ENCODE measurements at regions not wholly inside any gene's neighbourhood (a gene's known extent, or its start where the extent isn't known, plus 50 kb on each side); places are given as distances from the start of the nearest gene placed in this dataset.

- Histone ChIP-seq H3K4me1 (ENCODE audit: control insufficient read depth, insufficient read depth, low read depth, low read length) (no peaks in the 10 kb centered on the region), H3K27ac (ENCODE audit: low read length, poor library complexity, severe bottlenecking) (no peak overlapping the region), H2BK120ac (ENCODE audit: low read depth, low read length) (no peak overlapping the region), H3K9me3 (ENCODE audit: control insufficient read depth, low read length) (peaks cover 6% of the 10 kb centered on the region), H2BK15ac (ENCODE audit: low read depth, poor library complexity, severe bottlenecking) (no peak overlapping the region), H4K91ac (ENCODE audit: low read length) (no peak overlapping the region), H3K9ac (ENCODE audit: low read length) (no peak overlapping the region), H2AK5ac (ENCODE audit: low read length, severe bottlenecking) (no peak overlapping the region), H4K8ac (ENCODE audit: low read length) (no peak overlapping the region), H3K36me3 (ENCODE audit: control insufficient read depth in 1 of 2, insufficient read depth in 2 of 2, low read depth in 1 of 2, low read length in 2 of 2) (no peaks in the 10 kb centered on the region), H3K79me1 (replicated peaks; ENCODE audit: low read length, poor library complexity, severe bottlenecking) (no peaks in the 10 kb centered on the region), H2BK12ac (ENCODE audit: low read length in 2 of 2) (no peak overlapping the region), H3K18ac (ENCODE audit: low read depth in 1 of 2, low read length in 2 of 2) (no peak overlapping the region), H3K4ac (ENCODE audit: low read depth in 1 of 2, low read length in 2 of 2) (no peak overlapping the region), H3K4me3 (ENCODE audit: insufficient read depth in 1 of 2, low read depth in 1 of 2, low read length in 2 of 2) (no peak overlapping the region), H3K27me3 (ENCODE audit: control insufficient read depth in 1 of 2, insufficient read depth in 1 of 2, low read length in 2 of 2) (no peaks in the 10 kb centered on the region), H3K23ac (ENCODE audit: low read length in 2 of 2) (no peak overlapping the region), H3K4me2 (ENCODE audit: low read length, poor library complexity, severe bottlenecking) (no peak overlapping the region), H2AFZ (ENCODE audit: low read depth, low read length) (no peak overlapping the region), H3K14ac (ENCODE audit: low read length in 2 of 2) (no peak overlapping the region), H2BK5ac (ENCODE audit: low read depth, low read length, poor library complexity, severe bottlenecking) (no peak overlapping the region)
- no peak for DNase-seq
- no CpG with 5 or more reads among the region's 1 CpG for WGBS
These were observed 513.0 kb downstream of the TMEM38B start for GRCh38 chr9:106207298-106207697.

DNA sequence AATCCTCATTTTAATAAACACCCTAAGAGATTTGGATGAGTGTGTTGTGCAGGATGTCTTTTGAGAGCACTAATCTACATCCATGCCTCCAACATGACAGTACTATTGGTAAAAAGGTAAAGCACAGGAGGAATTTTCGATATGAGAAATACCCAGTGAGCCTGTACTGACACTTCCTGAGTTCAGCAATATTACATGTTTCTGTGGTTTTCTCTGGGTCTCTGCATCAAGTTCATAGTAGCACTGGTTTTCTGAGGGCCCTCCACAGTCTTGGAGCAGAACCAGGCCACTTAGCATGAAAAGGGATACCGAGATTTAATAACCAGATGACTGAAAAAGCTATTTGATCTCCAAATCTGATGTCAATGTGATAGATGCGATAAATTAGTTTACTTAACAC lies 524.1 kb downstream of the TMEM38B start:
- no peaks in the 10 kb centered on the region for H3K9me3 ChIP-seq (ENCODE audit: control insufficient read depth, low read length)
- no peaks in the 10 kb centered on the region for H3K4me1 ChIP-seq (ENCODE audit: control insufficient read depth, insufficient read depth, low read depth, low read length)
- no peak overlapping the region for H3K14ac ChIP-seq (ENCODE audit: low read length in 2 of 2)
- no peak overlapping the region for H2BK120ac ChIP-seq (ENCODE audit: low read depth, low read length)
- H2AFZ ChIP-seq (ENCODE audit: low read depth, low read length) = no peak overlapping the region
- H2BK15ac ChIP-seq (ENCODE audit: low read depth, poor library complexity, severe bottlenecking) = no peak overlapping the region
- no peaks in the 10 kb centered on the region for H3K79me1 ChIP-seq (replicated peaks; ENCODE audit: low read length, poor library complexity, severe bottlenecking)
- H3K36me3 ChIP-seq (ENCODE audit: control insufficient read depth in 1 of 2, insufficient read depth in 2 of 2, low read depth in 1 of 2, low read length in 2 of 2) = no peaks in the 10 kb centered on the region
- no peak overlapping the region for H2BK12ac ChIP-seq (ENCODE audit: low read length in 2 of 2)
- no peak overlapping the region for H3K9ac ChIP-seq (ENCODE audit: low read length)
- no peak overlapping the region for H4K91ac ChIP-seq (ENCODE audit: low read length)
- no peak overlapping the region for H4K8ac ChIP-seq (ENCODE audit: low read length)
- H3K27me3 ChIP-seq (ENCODE audit: control insufficient read depth in 1 of 2, insufficient read depth in 1 of 2, low read length in 2 of 2) = no peaks in the 10 kb centered on the region
- DNase-seq = no peak
- no peak overlapping the region for H3K4me2 ChIP-seq (ENCODE audit: low read length, poor library complexity, severe bottlenecking)
- H3K27ac ChIP-seq (ENCODE audit: low read length, poor library complexity, severe bottlenecking) = no peak overlapping the region
- no peak overlapping the region for H3K4ac ChIP-seq (ENCODE audit: low read depth in 1 of 2, low read length in 2 of 2)
- WGBS = 88% methylated on average over 2 of the region's 3 CpGs
- H3K23ac ChIP-seq (ENCODE audit: low read length in 2 of 2) = no peak overlapping the region
- no peak overlapping the region for H2AK5ac ChIP-seq (ENCODE audit: low read length, severe bottlenecking)
- H3K18ac ChIP-seq (ENCODE audit: low read depth in 1 of 2, low read length in 2 of 2) = no peak overlapping the region
- no peak overlapping the region for H3K4me3 ChIP-seq (ENCODE audit: insufficient read depth in 1 of 2, low read depth in 1 of 2, low read length in 2 of 2)
- H2BK5ac ChIP-seq (ENCODE audit: low read depth, low read length, poor library complexity, severe bottlenecking) = no peak overlapping the region

GRCh38 chr9:106218854-106219253 lies 524.5 kb downstream of the TMEM38B start:
- Histone ChIP-seq H2AK5ac (ENCODE audit: low read length, severe bottlenecking) (no peak overlapping the region), H3K4me3 (ENCODE audit: insufficient read depth in 1 of 2, low read depth in 1 of 2, low read length in 2 of 2) (no peak overlapping the region), H4K8ac (ENCODE audit: low read length) (no peak overlapping the region), H3K27ac (ENCODE audit: low read length, poor library complexity, severe bottlenecking) (no peak overlapping the region), H3K4me2 (ENCODE audit: low read length, poor library complexity, severe bottlenecking) (no peak overlapping the region), H4K91ac (ENCODE audit: low read length) (no peak overlapping the region), H3K36me3 (ENCODE audit: control insufficient read depth in 1 of 2, insufficient read depth in 2 of 2, low read depth in 1 of 2, low read length in 2 of 2) (no peaks in the 10 kb centered on the region), H2BK15ac (ENCODE audit: low read depth, poor library complexity, severe bottlenecking) (no peak overlapping the region), H2BK12ac (ENCODE audit: low read length in 2 of 2) (no peak overlapping the region), H3K4ac (ENCODE audit: low read depth in 1 of 2, low read length in 2 of 2) (no peak overlapping the region), H2AFZ (ENCODE audit: low read depth, low read length) (no peak overlapping the region), H3K79me1 (replicated peaks; ENCODE audit: low read length, poor library complexity, severe bottlenecking) (no peaks in the 10 kb centered on the region), H2BK5ac (ENCODE audit: low read depth, low read length, poor library complexity, severe bottlenecking) (no peak overlapping the region), H3K18ac (ENCODE audit: low read depth in 1 of 2, low read length in 2 of 2) (no peak overlapping the region), H3K4me1 (ENCODE audit: control insufficient read depth, insufficient read depth, low read depth, low read length) (no peaks in the 10 kb centered on the region), H3K14ac (ENCODE audit: low read length in 2 of 2) (no peak overlapping the region), H2BK120ac (ENCODE audit: low read depth, low read length) (no peak overlapping the region), H3K9me3 (ENCODE audit: control insufficient read depth, low read length) (no peaks in the 10 kb centered on the region), H3K27me3 (ENCODE audit: control insufficient read depth in 1 of 2, insufficient read depth in 1 of 2, low read length in 2 of 2) (no peaks in the 10 kb centered on the region), H3K9ac (ENCODE audit: low read length) (no peak overlapping the region), H3K23ac (ENCODE audit: low read length in 2 of 2) (no peak overlapping the region)
- no CpG with 5 or more reads among the region's 3 CpGs for WGBS
- no peak for DNase-seq

- Histone ChIP-seq H3K4me2 (ENCODE audit: low read length, poor library complexity, severe bottlenecking) (no peak overlapping the region), H2BK15ac (ENCODE audit: low read depth, poor library complexity, severe bottlenecking) (no peak overlapping the region), H3K79me1 (replicated peaks; ENCODE audit: low read length, poor library complexity, severe bottlenecking) (no peaks in the 10 kb centered on the region), H2AFZ (ENCODE audit: low read depth, low read length) (no peak overlapping the region), H2BK120ac (ENCODE audit: low read depth, low read length) (no peak overlapping the region), H3K9ac (ENCODE audit: low read length) (no peak overlapping the region), H3K9me3 (ENCODE audit: control insufficient read depth, low read length) (no peaks in the 10 kb centered on the region), H3K27ac (ENCODE audit: low read length, poor library complexity, severe bottlenecking) (no peak overlapping the region), H3K4ac (ENCODE audit: low read depth in 1 of 2, low read length in 2 of 2) (no peak overlapping the region), H3K18ac (ENCODE audit: low read depth in 1 of 2, low read length in 2 of 2) (no peak overlapping the region), H3K4me3 (ENCODE audit: insufficient read depth in 1 of 2, low read depth in 1 of 2, low read length in 2 of 2) (no peak overlapping the region), H3K27me3 (ENCODE audit: control insufficient read depth in 1 of 2, insufficient read depth in 1 of 2, low read length in 2 of 2) (no peaks in the 10 kb centered on the region), H2AK5ac (ENCODE audit: low read length, severe bottlenecking) (no peak overlapping the region), H3K23ac (ENCODE audit: low read length in 2 of 2) (no peak overlapping the region), H2BK5ac (ENCODE audit: low read depth, low read length, poor library complexity, severe bottlenecking) (no peak overlapping the region), H3K4me1 (ENCODE audit: control insufficient read depth, insufficient read depth, low read depth, low read length) (no peaks in the 10 kb centered on the region), H4K91ac (ENCODE audit: low read length) (no peak overlapping the region), H3K14ac (ENCODE audit: low read length in 2 of 2) (no peak overlapping the region), H3K36me3 (ENCODE audit: control insufficient read depth in 1 of 2, insufficient read depth in 2 of 2, low read depth in 1 of 2, low read length in 2 of 2) (no peaks in the 10 kb centered on the region), H4K8ac (ENCODE audit: low read length) (no peak overlapping the region), H2BK12ac (ENCODE audit: low read length in 2 of 2) (no peak overlapping the region)
- no peak for DNase-seq
- WGBS = 78% methylated on average over 5 of the region's 5 CpGs
These were observed 526.1 kb downstream of the TMEM38B start for GRCh38 chr9:106220415-106220814.

Measured in mesenchymal stem cell (in vitro differentiated cells and primary cell).